NOMO-1 treated with dmso at 0.1 percent for 144 hours (cell line): ENCODE measurements at regions not wholly inside any gene's neighbourhood (a gene's known extent, or its start where the extent isn't known, plus 50 kb on each side); places are given as distances from the start of the nearest gene placed in this dataset.

Source experiments
- DNase-seq: peaks from one replicate; lab custom pipeline; 2025; ENCODE audit not compliant: unreplicated experiment; lab: John Stamatoyannopoulos, UW

DNA sequence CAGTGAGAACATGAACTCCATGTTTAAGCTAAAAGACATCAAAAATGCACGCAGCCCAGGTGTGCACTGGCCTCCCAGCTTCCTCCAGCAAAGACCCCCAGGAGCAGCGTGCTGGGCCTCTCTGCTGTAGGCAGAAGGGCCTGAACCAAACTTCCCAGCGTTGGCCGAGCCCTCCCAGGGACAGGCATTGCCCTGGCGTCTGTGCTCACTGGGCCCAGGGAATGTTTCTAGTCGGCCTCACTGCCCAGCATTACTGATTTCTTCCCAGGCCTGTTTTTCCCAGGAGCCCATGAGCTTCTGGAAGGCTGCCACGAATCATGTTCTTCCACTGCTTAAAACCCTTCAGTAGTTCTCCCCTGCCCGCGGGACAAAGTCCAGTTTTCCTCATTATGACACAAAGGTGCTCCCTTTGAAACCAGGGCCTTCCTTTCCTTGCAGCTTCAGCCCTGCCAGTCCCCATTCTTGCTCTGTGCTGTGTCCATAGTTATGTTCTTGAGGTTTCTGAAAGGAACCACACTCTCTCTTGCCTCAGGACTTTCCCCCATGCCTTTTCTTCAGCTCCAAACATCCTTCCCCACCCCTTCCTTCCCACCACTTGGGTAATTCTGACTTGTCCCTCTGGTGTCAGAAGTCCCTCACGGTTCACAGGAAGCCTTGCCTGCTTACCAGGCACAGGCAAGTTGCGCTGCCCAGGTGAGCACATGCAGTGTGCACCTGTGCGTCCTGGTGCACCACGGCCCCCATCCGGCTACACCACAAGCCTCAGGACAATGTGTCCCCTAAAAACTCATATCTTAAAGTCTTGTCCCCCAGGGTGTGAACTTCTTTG lies 93.4 kb upstream of the ENPP6 start:
- DNase-seq = no peak

DNA sequence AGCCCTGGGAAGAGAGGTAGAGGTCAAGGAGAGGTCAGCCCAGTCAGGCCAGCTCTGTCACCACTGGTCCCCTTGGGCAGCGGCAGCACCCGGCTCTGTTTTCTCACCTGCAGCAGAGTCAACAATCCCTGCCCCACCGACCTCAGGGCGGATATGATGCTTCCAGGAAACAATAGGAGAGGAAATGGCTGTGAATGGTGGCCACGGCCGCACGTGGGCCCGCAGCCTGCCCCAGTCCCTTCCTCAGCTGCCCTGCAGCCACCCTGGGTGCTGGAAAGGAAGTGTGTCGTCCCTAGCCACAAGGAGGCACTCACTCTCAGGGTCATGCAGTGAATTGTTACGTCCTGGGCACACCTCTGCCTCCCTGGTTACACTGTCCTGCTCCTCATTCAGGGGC lies 92.5 kb upstream of the ENPP6 start:
- DNase-seq = peak; percentile 34

DNA sequence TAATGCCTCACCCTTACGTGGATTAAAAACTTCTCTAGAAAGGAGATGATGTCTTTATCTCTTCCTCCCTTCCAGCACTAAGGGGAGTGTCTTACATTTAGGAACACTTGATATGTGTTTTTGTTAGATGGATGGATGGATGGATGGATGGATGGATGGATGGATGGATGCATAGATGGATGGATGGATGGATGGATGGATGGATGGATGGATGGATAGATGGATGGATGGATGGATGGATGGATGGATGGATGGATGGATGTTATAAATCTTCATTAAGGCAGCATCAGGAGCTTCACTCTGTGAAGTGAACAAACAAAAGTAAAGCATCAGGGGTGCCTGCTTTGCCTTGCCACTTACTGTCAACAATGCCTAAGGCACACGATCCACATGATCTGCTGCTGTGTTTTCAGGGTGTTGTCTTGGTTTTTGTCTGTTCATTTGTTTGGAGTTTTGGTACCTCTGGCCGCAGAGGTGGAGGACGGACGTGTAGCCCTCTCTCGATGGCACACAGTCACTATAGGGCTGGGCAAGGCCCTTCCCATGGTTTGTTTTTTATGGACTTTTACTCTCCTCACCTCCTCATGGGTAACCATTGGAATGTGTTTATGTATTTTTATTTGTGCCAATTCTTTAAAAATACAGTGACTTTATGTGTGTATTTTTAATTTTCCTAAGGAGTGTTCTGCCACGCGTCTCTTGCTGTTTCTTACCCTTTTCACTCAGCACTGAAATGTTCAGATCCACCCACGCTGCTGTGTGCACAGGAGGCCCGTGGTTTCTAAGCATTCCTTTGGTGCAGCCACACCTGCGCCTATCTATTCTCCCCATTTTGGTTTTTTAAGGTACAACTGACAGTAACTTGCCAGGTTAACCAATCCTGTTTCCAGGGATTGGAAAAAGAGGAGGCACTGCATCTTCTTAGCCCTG lies 91.8 kb upstream of the ENPP6 start:
- no peak for DNase-seq

DNA sequence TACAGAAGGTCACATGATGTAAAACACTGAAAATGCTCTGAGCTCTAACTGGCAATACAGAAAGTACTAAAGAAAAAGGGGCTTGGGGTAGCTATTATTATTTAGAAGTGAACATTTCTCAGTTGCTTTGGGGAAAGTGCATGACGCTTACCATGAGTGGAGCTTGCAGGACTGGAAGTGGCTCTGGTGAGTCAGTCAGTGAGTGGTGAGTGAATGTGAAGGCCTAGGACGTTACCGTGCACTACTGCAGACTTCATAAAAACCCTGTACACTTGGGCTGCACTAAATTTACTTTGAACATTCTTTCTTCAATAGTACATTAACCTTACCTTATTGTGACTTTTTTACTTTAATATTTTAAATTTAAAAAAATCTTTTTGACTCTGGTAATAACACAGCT lies 89.3 kb upstream of the ENPP6 start:
- DNase-seq = no peak

DNA sequence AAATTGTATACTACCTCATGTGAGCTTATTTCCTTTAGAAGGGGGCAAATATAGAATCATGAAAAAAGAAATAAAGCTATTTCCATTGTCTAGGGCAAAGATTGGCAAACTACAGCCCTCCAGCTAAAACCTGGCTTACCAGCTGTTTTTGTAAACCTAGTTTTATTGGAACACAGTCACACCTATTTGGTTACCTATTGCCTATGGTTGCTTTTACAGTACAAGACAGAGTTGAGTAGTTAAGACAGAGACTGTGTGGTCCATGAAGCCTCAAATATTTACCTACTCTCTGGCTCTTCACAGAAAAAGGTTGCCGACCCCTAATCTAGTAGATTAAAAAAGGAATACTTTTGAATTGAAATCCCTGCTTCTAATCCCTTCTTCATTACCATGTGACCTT lies 88.8 kb upstream of the ENPP6 start:
- DNase-seq = no peak

DNA sequence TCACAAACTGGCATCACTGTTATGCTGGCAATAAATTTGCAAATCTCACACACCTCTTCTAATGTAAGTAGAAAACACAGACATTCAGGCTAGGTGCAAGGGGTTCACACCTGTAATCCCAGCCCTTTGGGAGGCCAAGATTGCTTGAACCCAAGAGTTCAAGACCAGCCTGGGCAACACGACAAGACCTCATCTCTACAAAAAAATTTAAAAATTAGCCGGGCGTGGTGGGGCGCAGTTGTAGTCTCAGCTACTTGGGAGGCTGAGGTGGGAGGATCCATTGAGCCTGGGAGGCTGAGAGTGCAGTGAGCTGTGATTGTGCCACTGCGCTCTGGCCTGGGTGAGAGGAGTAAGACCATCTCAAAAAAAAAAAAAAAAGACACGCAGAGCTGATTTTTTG lies 83.1 kb upstream of the ENPP6 start:
- no peak for DNase-seq

DNA sequence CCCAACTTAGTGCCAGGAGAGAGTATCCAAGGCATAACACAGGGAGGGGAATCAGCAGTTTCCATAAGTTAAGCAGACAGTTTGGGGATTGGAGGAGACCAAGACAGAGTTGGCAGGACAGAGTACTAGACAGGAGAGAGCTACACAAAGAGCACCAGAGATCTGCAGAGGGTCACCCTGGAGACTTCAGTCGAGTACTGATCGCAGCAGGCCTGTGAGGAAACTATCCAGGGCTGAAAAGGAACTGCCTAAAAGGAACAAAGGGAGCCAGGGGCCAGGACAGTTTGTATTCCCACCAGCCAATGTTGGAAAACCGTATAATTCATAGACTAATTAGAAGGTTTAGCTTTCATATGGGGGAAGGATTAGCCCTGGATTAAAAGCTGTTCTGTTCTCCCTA lies 80.6 kb upstream of the ENPP6 start:
- no peak for DNase-seq

DNA sequence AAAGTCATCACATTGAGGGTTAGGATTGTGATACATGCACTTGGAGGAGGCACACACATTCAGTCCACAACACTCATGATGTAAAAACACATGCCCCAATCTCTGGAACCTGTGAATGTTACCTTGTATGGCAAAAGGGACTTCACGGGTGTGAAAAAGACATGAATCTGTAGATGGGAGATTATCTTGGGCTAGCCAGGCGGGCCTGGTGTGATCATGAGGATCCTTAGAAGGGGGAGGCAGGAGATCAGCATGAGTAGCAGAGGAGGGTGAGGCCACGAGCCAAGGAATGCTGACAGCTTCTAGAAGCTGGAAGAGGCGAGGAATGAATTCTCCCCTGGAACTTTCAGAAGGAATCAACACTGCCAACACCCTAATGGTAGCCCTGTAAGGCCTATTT lies 77.5 kb upstream of the ENPP6 start:
- no peak for DNase-seq

DNA sequence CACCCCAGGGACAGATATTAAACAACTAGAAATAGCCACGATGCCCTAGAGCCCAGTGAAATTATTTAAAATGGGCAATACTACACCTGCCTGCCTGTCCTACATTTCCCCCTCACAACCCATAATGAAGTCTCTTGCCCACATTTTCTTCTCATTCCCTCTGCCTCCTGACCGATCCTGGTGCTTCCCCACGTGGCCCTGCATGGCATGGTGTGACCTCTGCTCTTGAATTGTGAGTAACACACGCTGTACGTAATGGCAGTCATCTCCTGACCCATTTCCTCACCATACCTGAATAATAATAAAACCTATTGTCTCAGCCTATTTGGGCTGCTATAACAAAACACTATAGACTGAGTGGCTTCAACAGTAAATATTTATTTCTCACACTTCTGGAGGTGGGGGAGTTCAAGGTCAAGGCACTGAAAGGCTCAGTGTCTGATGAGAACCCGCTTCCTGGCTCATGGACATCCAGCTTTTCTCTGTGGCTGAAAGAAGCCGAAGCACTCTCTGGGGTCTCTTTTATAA lies 77.0 kb upstream of the ENPP6 start:
- DNase-seq = no peak

DNA sequence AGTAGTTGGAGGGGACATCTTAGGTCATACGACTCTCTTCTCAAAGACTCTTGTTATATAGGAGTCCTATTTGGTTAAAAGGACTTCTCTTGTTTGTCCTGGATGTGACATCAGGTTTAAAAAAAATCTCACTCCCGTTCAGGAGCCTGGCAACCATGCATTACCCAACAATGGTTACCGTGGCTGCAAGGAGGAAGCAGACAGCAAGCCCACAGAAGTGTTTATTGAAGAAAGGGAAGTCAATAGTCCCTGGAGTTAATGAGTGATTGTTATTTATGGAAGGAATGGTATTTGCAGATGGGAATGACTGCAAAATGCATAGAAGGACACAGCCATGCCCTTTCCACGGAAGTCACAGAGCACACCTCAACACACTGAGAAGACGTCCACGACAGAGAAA lies 75.9 kb upstream of the ENPP6 start:
- peak; percentile 38 for DNase-seq

DNA sequence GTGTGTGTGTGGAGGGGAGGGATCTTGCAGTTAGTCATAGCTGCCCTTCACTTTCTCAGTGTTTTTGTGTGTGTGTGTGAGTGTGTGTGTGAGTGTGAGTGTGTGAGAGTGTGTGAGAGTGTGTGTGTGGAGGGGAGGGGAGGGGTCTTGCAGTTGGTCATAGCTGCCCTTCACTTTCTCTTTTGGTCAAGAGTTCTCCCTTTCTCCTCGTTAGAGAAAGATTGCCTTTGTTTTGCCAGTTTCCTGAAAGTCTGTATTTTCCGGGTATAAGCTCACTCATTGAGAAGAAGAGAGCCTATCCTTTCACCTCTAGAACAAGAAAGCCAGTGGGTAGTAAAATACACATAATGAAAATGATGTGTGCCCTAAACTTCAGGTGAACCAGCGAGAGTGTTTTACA lies 75.2 kb upstream of the ENPP6 start:
- DNase-seq = no peak

DNA sequence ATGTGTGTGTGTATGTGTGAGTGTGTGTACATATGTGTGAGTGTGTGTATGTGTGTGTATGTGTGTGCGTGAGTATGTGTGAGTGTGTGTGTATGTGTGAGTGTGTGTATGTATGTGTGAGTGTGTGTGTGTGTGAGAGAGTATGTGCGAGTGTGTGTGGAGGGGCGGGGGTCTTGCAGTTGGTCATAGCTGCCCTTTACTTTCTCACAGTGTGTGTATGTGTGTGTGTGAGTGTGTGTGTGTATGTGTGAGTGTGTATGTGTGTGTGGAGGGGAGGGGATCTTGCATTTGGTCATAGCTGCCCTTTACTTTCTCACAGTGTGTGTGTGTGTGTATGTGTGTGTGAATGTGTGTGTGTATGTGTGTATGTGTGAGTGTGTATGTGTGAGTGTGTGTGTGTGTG lies 74.8 kb upstream of the ENPP6 start:
- DNase-seq = no peak

DNA sequence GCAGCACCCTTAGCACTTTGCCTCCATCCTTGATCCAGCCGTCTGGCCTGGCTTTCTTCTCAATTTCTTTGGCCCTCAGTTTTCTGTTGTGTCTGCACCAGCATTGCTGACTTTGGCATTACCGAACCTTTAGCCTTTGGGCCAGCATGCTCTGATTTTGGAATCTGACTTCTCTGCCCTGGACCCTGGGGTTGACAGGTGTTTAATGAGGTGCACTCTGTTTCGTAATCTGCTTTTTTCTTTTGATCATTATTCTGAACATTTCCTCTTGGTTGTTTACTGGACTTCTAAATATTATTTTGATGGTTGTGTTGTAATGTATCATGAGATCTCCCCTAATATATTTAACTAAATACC lies 71.5 kb upstream of the ENPP6 start:
- DNase-seq = no peak

DNA sequence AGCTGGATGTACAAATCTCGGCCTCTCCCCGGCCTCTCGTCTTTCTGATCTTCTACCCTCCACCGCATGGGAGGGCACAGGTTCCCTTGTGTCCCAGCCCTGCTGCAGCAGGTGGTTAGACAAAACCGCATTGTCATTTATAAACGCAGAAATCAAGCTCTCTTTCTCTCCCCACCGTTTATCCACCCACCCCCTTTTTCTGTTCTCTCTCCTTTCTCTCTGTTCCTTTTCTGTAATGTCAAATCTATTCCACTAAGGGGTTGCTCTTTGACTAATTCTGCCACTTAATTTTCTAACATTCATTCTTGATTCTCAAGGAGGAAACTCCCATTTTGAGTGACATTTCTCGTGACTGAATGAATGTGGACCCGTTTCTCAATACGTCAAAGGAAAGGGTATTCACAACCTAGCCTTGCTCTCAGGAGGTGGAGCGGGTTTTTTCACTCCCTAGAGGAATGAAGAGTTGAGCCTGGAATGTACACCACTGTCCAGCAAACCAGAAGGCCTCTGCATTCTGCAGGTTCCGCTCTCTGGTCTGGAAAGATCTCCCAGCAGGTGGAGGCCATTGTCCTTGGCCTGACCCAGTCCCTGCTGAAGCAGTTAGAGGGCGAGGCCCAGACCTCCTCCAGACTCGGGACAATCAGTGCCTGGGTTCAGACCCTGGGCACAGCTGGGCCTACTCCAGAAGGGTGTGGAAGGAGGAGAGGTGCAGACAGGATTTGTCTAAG lies 70.9 kb upstream of the ENPP6 start:
- DNase-seq = no peak

DNA sequence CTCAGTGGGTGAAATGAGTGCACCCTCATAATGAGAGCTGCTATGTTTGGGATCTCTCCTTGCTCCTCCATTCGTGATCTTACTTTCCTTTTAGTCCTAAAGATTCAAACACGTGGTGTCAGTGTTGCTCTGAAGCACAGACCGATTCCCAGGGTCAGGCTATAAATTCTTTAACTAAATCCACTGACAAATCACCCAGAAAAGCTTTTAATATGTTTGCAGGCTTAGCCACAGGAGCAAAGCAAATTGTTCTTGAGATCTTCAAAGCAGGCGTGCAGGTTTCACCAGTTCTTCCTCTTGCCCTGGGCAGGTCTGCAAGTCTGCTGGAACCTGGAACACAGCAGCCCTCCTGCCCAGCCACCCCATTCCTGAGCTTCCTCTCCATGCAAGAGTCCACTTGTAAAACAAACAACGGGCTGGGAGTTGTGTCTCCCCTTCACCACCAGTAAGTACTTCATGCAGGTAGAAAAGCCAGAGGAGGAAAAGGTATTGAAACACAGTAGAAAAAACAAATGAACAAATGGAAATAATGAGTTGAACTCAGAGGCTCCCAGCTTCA lies 70.1 kb upstream of the ENPP6 start:
- DNase-seq = no peak

DNA sequence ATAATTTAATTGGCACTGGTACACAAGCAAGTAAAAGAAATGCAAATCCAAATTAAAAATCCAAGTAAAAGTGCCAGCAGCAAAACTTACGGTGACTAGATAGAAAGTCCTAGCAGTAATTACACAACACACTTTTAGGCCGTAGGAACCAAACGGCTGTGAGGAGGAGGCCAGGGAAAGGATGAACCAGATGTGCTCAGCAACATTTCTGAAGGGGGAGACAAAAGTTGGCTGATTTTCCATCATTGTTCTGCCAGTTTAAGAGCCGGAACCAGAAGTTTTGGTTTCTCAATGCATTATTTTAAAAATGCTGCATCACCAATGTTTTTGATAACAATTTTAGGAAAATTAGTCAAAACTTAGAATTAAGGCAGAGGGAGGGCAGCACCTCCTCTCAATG lies 68.7 kb upstream of the ENPP6 start:
- no peak for DNase-seq

DNA sequence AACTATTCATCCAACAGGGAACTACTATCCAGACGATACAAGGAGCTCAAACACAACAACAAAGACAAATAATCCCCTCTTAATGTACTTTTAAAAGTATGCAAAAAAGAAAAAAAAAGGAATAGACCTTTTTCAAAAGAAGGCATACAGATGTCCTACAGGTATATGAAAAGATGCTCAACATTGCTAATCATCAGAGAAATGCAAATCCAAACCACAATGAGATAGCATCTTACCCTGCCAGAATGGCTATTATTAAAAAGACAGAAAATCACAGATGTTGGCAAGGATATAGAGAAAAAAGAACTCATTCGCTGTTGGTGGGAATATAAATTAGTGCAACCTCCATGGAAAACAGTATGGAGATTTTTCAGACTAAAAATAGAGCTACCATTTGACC lies 67.1 kb upstream of the ENPP6 start:
- DNase-seq = no peak

DNA sequence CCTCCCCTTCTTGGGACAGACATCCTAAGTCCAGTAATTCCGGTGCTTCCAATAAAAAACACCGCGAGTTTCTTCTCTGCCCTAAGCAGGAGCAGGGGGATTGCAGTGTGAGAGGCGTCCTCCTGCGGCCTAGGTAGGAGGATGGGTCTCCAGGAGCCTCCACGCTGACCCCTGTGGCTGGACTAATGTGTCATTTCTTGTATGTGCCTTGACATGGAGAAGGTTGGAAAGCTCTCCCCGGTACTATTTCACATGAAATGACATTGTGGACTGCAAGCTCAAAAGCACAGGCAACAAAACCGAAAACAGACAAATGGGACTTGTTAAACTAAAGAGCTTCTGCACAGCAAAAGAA lies 66.6 kb upstream of the ENPP6 start:
- no peak for DNase-seq

DNA sequence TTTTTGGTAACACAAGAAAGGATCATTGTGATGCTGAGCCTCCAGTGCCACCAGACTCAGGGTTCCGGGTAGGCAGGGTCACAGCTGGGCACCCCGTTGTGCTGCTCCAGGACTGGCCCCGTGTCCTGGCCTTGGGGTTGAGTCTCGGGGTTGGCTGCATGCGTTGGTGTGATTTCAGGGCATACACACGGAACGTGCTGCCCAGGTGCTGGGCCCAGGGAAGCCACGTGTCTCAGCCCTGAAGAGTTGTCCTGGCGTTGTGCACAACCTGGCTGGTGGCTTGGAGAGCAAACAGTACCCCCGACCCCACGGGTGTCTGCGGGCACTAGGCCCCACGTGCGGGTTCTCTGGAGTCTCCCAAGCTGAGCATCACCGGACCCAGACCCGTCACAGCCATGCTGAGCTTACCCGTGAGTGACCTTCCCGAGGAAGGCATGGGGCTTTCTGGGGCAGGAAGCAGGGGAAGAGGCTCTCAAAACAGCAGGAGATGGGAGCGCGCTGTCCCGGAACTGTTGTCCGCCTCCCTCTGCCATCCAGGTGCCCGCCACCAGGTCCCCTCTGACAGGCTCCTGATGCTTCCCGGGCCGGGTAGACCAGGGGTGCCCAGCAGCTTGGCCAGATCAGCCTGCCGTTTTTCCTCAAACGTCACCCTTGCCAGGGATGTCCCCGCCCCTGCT lies 66.1 kb upstream of the ENPP6 start:
- no peak for DNase-seq

DNA sequence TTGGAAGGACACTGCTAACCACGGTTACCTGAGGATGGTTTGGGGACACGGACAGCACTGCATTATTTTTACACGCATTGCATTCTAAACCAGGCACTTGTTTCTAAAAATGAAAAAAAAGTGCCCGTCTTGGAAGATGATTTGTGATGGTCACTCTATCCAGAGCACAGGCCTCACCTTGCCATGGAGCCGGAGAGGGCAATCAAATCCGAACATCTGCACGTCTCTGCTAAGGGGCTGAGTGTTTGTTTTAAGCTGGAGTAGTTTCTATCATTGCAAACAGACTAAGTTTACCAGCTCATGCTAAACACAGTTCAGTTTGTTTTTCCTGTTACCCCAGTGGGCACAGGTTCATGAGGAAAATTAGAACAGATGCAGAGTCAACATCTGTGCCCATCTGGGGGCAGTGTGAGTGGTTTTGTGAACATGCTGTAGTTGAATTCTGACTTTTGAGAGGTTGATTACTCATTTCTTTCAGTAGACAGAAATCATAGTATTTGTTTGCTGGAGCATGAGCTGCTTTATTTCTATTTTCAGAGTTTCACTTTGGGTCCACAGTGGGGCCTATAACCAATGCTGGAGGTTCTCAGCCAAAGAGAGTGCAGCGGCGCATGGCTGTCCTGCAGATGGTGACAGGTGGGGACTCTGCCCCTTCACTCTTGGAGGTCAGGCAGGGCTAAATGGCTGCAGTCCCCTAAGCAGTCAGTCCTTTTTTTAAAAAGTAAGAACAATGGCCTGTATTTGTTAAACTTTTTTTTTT lies 65.4 kb upstream of the ENPP6 start:
- no peak for DNase-seq
